H1 (cell line): ENCODE measurements at regions not wholly inside any gene's neighbourhood (a gene's known extent, or its start where the extent isn't known, plus 50 kb on each side); places are given as distances from the start of the nearest gene placed in this dataset.

Experiments used
- CTCF ChIA-PET: fragments of 300-600 bp; sonication (Branson Sonifier 250); formaldehyde crosslinking; loops from one replicate; lab custom pipeline; 2021; ENCODE audit not compliant: partially characterized antibody; lab: Charles Lee
- POLR2A ChIA-PET: fragments of 300-600 bp; sonication (Branson Sonifier 250); formaldehyde crosslinking; loops from one replicate; lab custom pipeline; 2021; ENCODE audit warnings: inconsistent platforms; ENCODE audit not compliant: partially characterized antibody; lab: Charles Lee
- DNase-seq, 2 experiments: peaks; one replicate each; pipeline versions ENCODE4 v3.0.0 to v3.0.0-alpha.2; 2010 to 2022; ENCODE audit warnings: low spot score in 2 of 2, low read depth in 1 of 2, mixed read lengths in 1 of 2
- FAIRE-seq: peaks from 2 replicates; lab custom pipeline; 2011; peaks lifted over from hg19 to GRCh38; lab: Jason Lieb, UNC
- H2AFZ ChIP-seq: 2 replicates; pipeline ENCODE4 v1.8.1; 2012; ENCODE audit warnings: low read length, inconsistent platforms
- H2AK5ac ChIP-seq: 2 replicates; pipeline ENCODE4 v1.6.1; 2013; ENCODE audit warnings: low read depth, low read length
- H2BK120ac ChIP-seq: replicated peaks from 2 replicates; pipeline ENCODE3; 2013; ENCODE audit warnings: low read depth, low read length, inconsistent platforms
- H2BK12ac ChIP-seq: 2 replicates; pipeline ENCODE4 v1.6.1; 2013; ENCODE audit warnings: low read depth, low read length
- H2BK15ac ChIP-seq: 2 replicates; pipeline ENCODE4 v1.6.1; 2013; ENCODE audit warnings: low read length
- H2BK20ac ChIP-seq: 2 replicates; pipeline ENCODE4 v1.6.1; 2013; ENCODE audit warnings: low read length
- H2BK5ac ChIP-seq: 2 replicates; pipeline ENCODE4 v1.6.1; 2013; ENCODE audit warnings: low read depth, low read length
- H3K14ac ChIP-seq: 2 replicates; pipeline ENCODE4 v1.6.1; 2013; ENCODE audit warnings: inconsistent platforms; ENCODE audit not compliant: insufficient read length
- H3K18ac ChIP-seq: 2 replicates; pipeline ENCODE4 v1.6.1; 2013; ENCODE audit warnings: low read length; ENCODE audit errors: extremely low read depth
- H3K23ac ChIP-seq: 2 replicates; pipeline ENCODE4 v1.6.1; 2013; ENCODE audit warnings: inconsistent platforms; ENCODE audit not compliant: insufficient read length
- H3K23me2 ChIP-seq: 2 replicates; pipeline ENCODE4 v1.6.1; 2013; ENCODE audit warnings: low read depth, low read length
- H3K27ac ChIP-seq: 2 replicates; pipeline ENCODE4 v1.6.1; 2011; ENCODE audit warnings: low read depth, low read length, inconsistent platforms
- H3K27me3 ChIP-seq, 4 experiments: replicated peaks in 1 of 4; 1 replicate in 1 of 4; 2 replicates in 3 of 4; pipeline versions ENCODE4 v1.6.1 to v1.8.1; 2011 to 2013; ENCODE audit warnings: low read length in 3 of 4, mild to moderate bottlenecking in 3 of 4, inconsistent platforms in 2 of 4, mixed read lengths in 2 of 4, moderate library complexity in 1 of 4; ENCODE audit not compliant: control insufficient read depth in 3 of 4, insufficient read depth in 3 of 4; ENCODE audit errors: extremely low read depth in 1 of 4
- H3K36me3 ChIP-seq, 4 experiments: 2 replicates each; pipeline versions ENCODE4 v1.6.1 to v1.8.1; 2011 to 2013; ENCODE audit warnings: mild to moderate bottlenecking in 4 of 4, low read length in 3 of 4, moderate library complexity in 2 of 4, control low read depth in 1 of 4, inconsistent platforms in 1 of 4; ENCODE audit not compliant: insufficient read depth in 4 of 4, control insufficient read depth in 2 of 4
- H3K4ac ChIP-seq: replicated peaks from 2 replicates; pipeline ENCODE3; 2013; ENCODE audit warnings: low read length, low read depth, mixed read lengths, inconsistent platforms; ENCODE audit not compliant: insufficient read length
- H3K4me1 ChIP-seq, 4 experiments: replicated peaks in 1 of 4; 1 replicate in 1 of 4; 2 replicates in 3 of 4; pipeline versions ENCODE4 v1.6.1 to v1.8.1; 2011 to 2013; ENCODE audit warnings: low read length in 3 of 4, inconsistent platforms in 2 of 4, mixed read lengths in 1 of 4; ENCODE audit not compliant: insufficient read depth in 4 of 4, control insufficient read depth in 3 of 4
- H3K4me2 ChIP-seq, 2 experiments: 2 replicates each; pipeline versions ENCODE4 v1.6.1 to v1.8.1; 2011 to 2013; ENCODE audit warnings: low read depth in 2 of 2, low read length in 2 of 2, control low read depth in 1 of 2, inconsistent platforms in 1 of 2, mild to moderate bottlenecking in 1 of 2; ENCODE audit not compliant: insufficient read depth in 1 of 2
- H3K4me3 ChIP-seq, 4 experiments: fragments of 200-600, 300-600 bp in 1 of 4; sonication (generic), shearing (Covaris generic), sonication (Bioruptor Twin) in 1 of 4; 2 replicates each; pipeline versions ENCODE4 v1.5.1 to v1.8.1; 2011 to 2016; ENCODE audit warnings: low read length in 4 of 4, low read depth in 3 of 4, control low read depth in 2 of 4, inconsistent platforms in 2 of 4, mild to moderate bottlenecking in 2 of 4, mixed read lengths in 1 of 4, moderate library complexity in 1 of 4; ENCODE audit not compliant: insufficient read depth in 2 of 4; ENCODE audit errors: extremely low read depth in 1 of 4
- H3K56ac ChIP-seq: replicated peaks from 2 replicates; pipeline ENCODE3; 2013; ENCODE audit warnings: low read depth, mild to moderate bottlenecking, mixed read lengths, low read length, inconsistent platforms; ENCODE audit not compliant: insufficient read length
- H3K79me1 ChIP-seq: 2 replicates; pipeline ENCODE4 v1.6.1; 2013; ENCODE audit warnings: low read depth, low read length, control low read depth
- H3K79me2 ChIP-seq, 2 experiments: 2 replicates each; pipeline versions ENCODE4 v1.6.1 to v1.8.1; 2012 to 2013; ENCODE audit warnings: low read length in 2 of 2, mild to moderate bottlenecking in 2 of 2, inconsistent platforms in 1 of 2; ENCODE audit not compliant: insufficient read depth in 2 of 2, control insufficient read depth in 1 of 2
- H3K9ac ChIP-seq, 4 experiments: replicated peaks in 1 of 4; 1 replicate in 1 of 4; 2 replicates in 3 of 4; pipeline versions ENCODE4 v1.6.1 to v1.8.1; 2011 to 2013; ENCODE audit warnings: low read depth in 3 of 4, low read length in 3 of 4, control low read depth in 2 of 4, mild to moderate bottlenecking in 2 of 4, moderate library complexity in 2 of 4, inconsistent platforms in 1 of 4; ENCODE audit errors: extremely low read depth in 1 of 4
- H3K9me3 ChIP-seq, 2 experiments: 2 replicates each; pipeline versions ENCODE4 v1.6.1 to v1.8.1; 2012 to 2013; ENCODE audit warnings: mild to moderate bottlenecking in 2 of 2, moderate library complexity in 2 of 2, control low read depth in 1 of 2, inconsistent platforms in 1 of 2, low read depth in 1 of 2, low read length in 1 of 2, mixed read lengths in 1 of 2; ENCODE audit not compliant: insufficient read depth in 2 of 2
- H4K20me1 ChIP-seq, 2 experiments: replicated peaks in 1 of 2; 2 replicates each; pipeline versions ENCODE3 to v1.8.1; 2011 to 2013; ENCODE audit warnings: inconsistent platforms in 2 of 2, low read length in 2 of 2, mild to moderate bottlenecking in 1 of 2; ENCODE audit not compliant: insufficient read depth in 2 of 2, control insufficient read depth in 1 of 2
- H4K5ac ChIP-seq: 2 replicates; pipeline ENCODE4 v1.6.1; 2013; ENCODE audit warnings: low read length, low read depth, mixed read lengths, inconsistent platforms; ENCODE audit not compliant: insufficient read length
- H4K8ac ChIP-seq: 2 replicates; pipeline ENCODE4 v1.8.0; 2013; ENCODE audit warnings: mild to moderate bottlenecking, moderate library complexity, low read length, inconsistent platforms; ENCODE audit not compliant: insufficient read depth; ENCODE audit errors: extremely low read depth
- H4K91ac ChIP-seq: replicated peaks from 2 replicates; pipeline ENCODE3; 2013; ENCODE audit warnings: low read length, mixed read lengths, inconsistent platforms; ENCODE audit not compliant: insufficient read length
- CHD2 ChIP-seq: IDR thresholded peaks from 2 replicates; pipeline ENCODE4 v1.6.1; 2012; ENCODE audit warnings: low read length, improper control_type of control experiment
- WGBS, 2 experiments: shearing (Covaris generic) in 1 of 2; methylation state at CpG; one replicate each; pipeline versions ENCODE4 v1.1.6 to v1.1.7; 2013 to 2015; ENCODE audit warnings: low lambda C conversion rate in 2 of 2, mixed read lengths in 2 of 2, inconsistent platforms in 1 of 2, low coverage in 1 of 2, missing lambda C conversion rate in 1 of 2; ENCODE audit not compliant: insufficient replicate concordance in 2 of 2, insufficient coverage in 1 of 2, insufficient read length in 1 of 2; ENCODE audit errors: extremely low coverage in 1 of 2, missing lambda C conversion rate in 1 of 2; 5-methylcytosine and 5-hydroxymethylcytosine counted together

GRCh38 chr2:62578803-62579640 is 73.0 kb upstream of the TMEM17 start:
- Histone ChIP-seq H3K14ac (no peak overlapping the region), H3K36me3 (no peaks in the 10 kb centered on the region), H3K9ac (no peak overlapping the region), H3K27ac (no peak overlapping the region; the same call in 1 of the 2 replicates), H3K23ac (no peak overlapping the region), H3K56ac (no peak overlapping the region), H4K5ac (no peak overlapping the region), H3K27me3 (no peaks in the 10 kb centered on the region), H3K79me2 (no peaks in the 10 kb centered on the region), H4K91ac (no peak overlapping the region), H3K23me2 (no peaks in the 10 kb centered on the region), H3K9me3 (0 out of 4 replicates have a peak, but pooled peaks cover 0 to 3% of the 10 kb centered on the region in 2 experiments), H3K79me1 (no peaks in the 10 kb centered on the region), H2BK120ac (no peak overlapping the region), H3K4ac (no peak overlapping the region), H4K20me1 (no peaks in the 10 kb centered on the region), H3K4me2 (no peak overlapping the region), H2BK15ac (no peak overlapping the region), H2BK20ac (no peak overlapping the region), H3K4me3 (no peak overlapping the region), H4K8ac (no peak overlapping the region), H3K18ac (no peak overlapping the region), H2BK5ac (no peak overlapping the region), H2BK12ac (no peak overlapping the region), H2AFZ (no peak overlapping the region), H2AK5ac (no peak overlapping the region), H3K4me1 (no peaks in the 10 kb centered on the region)
- DNase-seq, result no peak
- no peak for TF ChIP-seq CHD2
- ChIA-PET POLR2A (no interaction called here), CTCF (no interaction called here)
- 79% methylated on average over 7 of the region's 7 CpGs; no CpG with 5 or more reads in 1 of the 2 experiments for WGBS, 2 experiments
- FAIRE-seq, result no peak
